ENCODE measurements at regions not wholly inside any gene's neighbourhood (a gene's known extent, or its start where the extent isn't known, plus 50 kb on each side); places are given as distances from the start of the nearest gene placed in this dataset.
"Not testable (repeated sequence)": the region's sequence is repeated elsewhere in the genome, so short reads cannot be mapped to it uniquely, and the experiment has no call there.

DNA sequence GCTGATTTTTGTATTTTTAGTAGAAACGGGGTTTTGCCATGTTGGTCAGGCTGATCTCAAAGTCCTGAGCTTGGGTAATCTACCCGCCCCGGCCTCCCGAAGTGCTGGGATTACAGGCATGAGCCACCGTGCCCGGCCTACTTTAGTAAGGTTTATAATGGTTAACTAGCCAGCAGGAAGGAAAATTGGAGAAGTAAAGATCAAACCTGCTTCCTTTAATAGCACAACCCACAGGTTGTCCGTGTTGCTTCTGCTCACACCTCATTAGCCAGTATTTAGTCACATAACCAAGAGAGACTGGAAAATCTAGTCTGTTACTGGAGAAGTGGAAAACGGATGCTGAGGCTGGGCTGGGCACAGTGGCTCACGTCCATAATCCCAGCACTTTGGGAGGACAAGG, 51.9 kb upstream of the TBL1XR1 start:
- DNase-seq = no peak

DNA sequence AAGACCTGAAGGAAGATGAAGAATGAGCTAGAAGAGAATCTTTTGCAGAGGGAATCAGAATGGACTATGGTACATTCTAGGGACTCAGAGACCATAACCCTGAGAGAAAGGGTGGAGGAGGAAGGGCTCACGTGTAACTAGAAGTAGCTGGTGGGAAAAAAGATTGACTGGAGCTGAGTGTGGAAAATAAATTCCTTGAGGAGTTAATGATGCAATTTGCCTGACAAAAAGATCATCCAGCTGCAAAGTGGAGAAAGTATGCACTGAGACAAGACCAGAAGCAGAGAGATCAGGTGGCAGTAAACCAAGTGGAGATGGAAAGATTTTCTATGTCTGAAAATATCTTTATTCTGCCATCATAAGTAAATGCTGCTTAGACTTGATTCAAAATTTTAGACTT, 52.9 kb upstream of the TBL1XR1 start:
- DNase-seq = no peak

DNA sequence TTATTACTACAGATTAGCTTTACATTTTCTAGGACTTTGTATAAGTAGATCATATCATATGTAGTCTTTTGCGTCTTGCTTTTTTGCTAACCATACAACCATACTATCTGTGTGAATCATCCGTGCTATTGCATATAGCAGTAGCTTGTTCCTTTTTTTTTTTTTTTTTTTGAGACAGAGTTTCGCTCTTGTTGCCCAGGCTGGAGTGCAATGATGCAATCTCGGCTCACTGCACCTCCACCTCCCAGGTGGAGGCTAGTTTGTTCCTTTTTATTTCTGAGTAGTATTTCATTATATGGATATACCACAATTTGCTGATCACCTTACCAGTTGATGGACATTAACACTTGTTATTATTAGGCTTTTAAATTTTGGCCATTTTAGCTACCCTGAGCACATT, 54.5 kb upstream of the TBL1XR1 start:
- DNase-seq = no peak

DNA sequence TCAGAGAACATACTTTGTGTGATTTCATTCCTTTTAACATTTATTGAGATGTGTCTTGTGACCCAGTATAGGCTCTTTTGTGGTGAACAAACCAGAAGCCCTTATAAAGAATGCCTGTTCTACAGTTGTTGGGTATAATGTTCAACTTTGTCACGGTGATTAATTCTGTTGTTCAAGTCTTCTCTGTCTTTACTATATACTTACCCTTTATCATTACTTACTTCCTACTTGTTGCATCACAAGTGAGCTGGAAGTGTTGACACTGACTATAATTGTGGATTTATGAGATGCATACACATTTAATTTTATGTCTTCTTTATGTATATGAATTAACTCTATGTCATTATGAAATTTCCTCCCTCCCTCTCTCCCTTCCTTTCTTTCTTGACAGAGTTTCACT, 59.7 kb upstream of the TBL1XR1 start:
- DNase-seq = no peak

DNA sequence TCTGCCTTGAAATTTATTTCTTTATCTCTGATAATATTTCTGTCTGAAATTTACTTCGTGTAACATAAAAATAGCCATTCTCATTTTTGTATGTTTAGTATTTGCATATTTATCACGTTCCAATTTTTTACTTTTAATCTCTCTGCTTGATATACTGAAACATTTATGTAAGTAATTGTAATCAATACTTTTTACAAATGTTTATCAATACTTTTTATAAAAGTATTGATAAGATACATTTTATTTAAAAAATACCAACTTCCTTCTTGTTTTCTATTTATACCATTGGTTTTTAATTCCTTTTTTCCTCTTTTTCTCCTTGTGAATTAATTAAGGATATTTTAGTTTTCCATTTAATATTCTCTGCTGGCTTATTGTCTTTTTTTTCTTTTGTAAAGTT, 60.3 kb upstream of the TBL1XR1 start:
- no peak for DNase-seq

DNA sequence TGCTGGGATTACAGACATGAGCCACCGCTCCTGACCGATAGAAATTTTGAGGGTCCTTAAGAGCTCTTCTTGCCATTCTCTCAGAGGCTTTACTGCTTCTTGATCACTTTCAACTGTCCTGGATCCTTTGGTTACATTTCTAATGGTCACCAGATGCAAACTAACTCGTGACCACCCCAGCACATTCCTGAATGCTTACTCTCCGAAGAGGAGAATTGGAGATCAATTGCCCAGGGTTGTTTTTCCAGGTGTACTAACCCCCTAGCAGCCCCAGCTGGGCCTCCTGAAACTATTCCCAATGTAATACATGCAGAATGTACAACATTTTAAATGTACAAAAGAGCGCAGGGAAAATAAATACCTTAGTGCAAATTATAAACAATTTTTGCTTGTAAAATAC, 65.1 kb upstream of the TBL1XR1 start:
- DNase-seq = no peak

DNA sequence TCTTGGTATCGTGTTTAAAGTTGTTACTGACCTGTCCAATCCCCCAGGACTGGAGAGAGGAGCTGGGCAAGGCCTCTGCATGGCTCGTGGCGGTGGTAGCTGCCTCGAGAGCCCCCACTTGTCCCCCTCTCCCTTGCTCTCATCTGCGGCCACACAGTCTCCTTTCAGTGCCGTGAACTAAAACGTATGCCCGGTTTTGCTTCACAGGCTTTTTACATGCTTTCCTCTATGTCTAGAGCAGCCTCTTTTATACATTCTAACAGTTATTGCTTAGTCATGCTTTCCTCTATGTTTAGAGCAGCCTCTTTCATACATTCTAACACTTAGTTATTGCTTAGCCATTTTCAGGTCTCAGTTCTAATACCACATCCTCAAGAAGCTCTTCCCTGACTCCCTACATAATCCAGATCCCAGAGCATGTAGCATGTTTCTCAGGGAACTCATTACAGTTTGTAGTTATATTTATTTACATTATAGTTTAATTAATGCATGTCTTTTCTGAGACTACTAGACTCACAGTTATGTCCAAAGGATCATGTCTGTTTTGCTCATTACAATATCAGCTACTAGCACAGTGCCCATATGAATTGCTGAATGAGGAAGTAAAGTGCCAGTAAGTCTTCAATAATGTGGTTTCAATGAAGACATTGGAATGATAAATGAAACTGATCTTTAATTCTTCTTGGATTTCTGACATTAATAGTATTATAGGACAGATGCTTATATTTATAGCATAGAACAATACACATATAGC, 66.5 kb upstream of the TBL1XR1 start:
- no peak for DNase-seq

DNA sequence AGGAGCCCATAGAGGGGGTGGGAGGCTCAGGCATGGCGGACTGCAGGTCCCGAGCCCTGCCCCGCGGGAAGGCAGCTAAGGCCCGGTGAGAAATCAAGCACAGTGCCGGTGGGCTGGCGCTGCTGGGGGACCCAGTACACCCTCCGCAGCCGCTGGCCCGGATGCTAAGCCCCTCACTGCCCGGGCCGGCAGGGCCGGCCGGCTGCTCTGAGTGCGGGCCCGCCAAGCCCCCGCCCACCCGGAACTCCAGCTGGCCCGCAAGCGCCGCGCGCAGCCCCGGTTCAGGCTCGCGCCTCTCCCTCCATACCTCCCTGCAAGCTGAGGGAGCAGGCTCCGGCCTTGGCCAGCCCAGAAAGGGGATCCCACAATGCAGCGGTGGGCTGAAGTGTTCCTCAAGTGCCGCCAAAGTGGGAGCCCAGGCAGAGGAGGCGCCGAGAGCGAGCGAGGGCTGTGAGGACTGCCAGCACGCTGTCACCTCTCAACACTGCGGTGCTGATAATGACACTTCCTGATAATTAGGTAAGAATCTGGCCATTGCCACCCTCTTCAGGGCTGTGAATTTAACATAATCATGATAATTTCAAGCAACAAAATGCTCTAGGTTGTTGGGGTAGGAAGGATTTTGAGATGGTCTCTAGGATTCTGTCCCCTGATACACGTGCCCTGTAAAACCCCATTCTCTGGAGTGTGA, 74.7 kb upstream of the TBL1XR1 start:
- DNase-seq = not testable (repeated sequence)

DNA sequence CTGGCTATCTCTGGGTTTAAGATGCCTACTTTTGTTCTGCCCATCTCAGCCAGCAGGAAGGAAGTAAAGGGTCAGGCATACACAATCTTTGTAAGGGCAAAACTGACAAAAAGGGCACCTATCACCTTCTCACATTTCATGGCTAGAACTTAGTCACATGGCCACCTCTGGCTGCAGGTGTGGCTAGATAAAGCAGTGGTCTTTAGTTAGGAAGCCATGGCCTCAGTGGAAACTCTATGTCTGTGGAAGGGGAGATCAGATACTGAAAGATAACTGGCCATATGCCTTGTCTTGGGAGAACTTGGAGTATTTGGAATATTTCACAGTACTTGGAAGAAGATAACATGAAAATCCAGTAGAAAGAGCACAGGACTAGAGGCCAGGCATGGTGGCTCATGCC, 80.7 kb upstream of the TBL1XR1 start:
- no peak for DNase-seq

DNA sequence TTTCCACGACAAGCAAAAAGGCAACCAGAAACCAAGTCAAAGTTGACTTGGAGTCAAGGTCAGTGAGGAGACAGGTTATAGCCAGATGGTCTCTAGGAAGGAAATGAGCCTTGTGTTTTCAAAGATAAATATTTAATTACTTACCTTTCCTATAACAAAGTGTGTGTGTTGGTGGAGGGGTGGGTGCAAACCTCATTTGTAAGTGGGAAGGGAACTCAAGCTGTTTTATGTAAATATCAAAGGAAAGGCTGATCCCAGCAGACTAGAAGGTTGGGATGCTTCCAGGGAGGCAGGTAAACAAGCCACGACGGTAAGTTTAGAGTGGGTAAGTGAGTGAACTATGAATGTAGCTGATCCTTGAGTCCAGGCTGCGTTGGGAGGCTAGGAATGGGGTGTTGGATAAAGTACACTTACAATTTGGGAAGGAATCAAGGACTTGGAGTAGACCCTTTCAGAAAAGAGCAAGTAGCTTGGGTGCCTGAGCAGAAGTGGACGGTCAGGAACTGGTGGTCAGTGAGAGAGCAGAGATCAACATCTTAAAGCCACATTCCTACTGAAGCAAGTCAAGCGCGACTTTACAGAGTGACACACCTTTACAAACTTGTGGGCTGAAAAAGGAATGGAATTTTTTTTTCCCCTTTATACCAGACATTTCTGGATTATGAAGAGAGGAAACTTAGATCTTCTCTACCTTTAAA, 82.0 kb upstream of the TBL1XR1 start:
- no peak for DNase-seq

DNA sequence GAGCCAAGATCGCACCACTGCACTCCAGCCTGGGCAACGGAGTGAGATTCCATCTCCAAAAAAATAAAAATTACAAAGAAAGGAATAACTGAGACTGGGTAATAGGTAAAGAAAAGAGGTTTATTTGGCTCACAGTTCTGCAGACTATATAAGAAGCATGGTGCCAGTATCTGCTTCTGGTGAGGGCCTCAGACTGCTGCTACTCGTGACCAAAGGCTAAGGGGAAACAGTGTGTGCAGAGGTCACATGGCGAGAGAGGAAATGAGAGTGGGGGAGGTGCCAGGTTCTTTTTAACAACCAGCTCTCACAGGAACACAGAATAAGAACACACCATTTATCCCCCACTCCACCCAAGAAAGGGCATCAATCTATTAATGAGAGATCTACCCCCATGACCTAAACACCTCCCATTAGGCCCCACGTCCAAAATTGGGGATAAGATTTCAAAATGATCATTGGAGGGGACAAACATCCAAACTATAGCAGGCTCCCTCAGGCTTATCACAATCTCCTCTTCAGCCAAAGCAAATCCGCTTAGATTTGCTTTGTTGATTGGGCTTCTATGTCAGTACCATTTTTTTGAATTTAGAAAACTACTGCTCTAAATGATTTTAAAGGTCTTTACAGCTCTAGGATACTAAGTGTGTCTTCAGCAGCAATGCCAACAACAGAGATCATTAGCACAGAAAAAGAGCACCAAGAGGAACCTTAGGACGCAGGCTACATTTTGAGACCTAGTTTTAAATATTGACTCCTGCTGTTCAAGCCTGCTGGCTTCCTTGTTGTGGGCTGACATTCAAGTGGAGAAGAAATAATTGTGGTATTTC, 84.2 kb upstream of the TBL1XR1 start:
- no peak for DNase-seq

DNA sequence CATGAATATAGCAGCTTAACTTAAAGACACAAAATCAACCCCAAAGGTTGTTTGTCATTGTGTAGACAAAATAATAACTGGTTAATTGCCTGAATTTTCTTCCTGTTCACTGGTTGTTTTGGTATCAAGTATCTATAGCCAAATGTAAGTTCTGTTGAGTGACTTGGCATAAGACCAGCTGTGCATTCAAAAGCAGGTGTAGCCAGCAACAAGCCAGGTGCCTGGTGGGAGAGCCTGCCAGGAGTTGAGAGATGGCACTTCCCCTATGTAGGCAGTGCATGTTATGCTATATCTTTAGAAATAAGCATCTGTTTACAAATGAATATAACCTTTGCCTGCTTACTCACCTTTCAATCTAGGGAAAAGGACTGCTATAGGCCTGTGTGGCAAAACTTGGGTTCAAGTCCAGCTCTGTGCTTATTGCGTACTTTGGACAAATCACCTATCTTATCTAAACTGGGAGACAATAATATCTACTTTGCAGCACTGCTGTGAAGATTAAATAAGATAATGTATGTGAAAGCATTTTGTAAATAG, 84.9 kb upstream of the TBL1XR1 start:
- no peak for DNase-seq

DNA sequence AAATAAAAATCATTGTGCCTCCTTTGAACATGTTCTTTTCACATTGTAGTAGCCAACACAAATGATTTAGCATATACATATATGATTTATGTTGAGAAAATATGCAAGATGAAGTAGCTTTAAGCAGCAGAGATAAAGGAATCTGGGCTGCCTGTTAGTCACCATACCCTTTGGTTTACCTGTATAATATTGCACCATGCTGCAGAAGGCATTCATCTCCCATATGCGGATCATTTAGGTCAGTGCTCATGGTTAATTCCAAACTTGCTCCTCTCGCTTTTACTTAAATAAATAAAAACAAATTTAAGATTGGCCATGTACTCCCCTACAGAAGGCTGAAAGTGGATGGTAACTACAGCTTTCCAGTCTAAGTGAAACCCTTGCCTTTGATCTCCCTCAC, 86.7 kb upstream of the TBL1XR1 start:
- DNase-seq = no peak

DNA sequence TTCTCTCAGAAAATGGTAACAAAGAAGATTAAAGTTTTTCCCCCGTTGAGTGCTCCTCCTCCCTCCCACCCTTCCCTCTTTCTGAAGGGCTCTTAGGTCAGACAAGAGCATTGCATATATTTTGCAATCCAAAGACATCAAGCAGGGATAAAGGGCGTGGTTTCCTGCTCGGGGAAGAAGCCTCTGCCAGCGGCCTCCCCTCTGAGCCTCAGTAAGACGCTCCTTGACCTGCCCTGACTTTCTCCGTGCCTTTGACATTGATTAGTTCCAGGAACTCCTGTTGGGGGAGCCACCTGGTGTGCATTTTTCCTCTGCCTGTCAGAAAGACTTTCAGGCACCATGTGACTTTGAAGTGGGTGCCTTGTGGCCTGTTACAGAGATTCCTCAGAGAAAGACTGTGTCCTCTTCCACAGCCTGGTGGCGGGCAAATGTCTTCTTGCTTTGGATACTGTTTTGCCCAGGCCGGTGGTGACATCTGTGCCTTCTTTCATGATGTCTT, 87.2 kb upstream of the TBL1XR1 start:
- peak; percentile 40 for DNase-seq

DNA sequence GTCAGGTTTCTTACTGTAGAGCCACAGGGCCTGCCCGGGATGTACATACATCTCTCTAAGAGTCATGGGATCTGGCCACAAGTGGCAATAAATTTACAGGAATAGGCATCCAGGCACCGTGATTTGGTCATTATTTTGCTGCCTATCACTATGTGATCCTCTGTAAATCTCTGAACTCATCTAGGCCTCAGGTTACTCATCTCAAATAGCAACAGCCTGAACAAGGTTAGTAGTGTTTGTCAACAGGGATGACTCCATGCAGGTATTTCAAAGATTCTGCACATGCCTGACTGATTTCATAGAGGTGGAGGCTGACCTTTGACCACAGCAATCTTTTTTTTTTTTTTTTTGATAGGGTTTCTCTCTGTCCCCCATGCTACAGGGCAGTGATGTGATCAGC, 88.8 kb upstream of the TBL1XR1 start:
- no peak for DNase-seq

DNA sequence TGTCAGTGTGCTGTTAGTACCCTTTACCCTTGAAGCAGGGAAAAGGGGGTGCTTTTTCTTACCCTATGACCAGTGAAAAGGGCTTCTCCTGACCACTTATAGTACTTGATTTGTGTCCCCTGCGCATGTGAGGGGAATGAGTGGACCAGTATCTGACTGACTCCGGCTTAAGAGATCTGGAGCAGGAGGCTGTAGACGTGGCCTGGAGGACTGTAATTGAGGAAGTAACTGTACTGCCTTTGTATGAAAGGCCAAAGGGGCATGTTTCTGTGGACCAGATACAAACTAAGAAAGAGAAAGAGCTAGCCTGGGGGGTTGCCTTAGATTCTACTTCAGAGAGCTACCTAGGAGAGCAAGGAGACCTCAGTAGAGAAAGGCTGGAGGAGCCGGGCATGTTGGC, 89.9 kb upstream of the TBL1XR1 start:
- DNase-seq = no peak

DNA sequence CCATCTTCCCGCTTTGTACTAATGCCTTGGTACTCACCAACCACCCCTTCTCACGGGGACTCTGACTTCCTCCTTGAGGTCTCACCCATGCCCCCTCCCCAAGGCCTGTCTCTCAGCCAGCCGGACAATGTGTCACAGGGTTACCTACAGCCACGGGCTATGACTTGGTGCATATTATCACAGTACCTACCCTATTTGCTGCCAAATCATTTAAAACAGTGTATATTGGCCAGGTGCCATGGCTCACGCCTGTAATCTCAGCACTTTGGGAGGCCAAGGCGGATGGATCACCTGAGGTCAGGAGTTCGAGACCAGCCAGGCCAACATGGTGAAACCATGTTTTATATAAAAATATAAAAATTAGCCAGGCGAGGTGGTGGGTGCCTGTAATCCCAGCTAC, 93.4 kb upstream of the TBL1XR1 start:
- no peak for DNase-seq

DNA sequence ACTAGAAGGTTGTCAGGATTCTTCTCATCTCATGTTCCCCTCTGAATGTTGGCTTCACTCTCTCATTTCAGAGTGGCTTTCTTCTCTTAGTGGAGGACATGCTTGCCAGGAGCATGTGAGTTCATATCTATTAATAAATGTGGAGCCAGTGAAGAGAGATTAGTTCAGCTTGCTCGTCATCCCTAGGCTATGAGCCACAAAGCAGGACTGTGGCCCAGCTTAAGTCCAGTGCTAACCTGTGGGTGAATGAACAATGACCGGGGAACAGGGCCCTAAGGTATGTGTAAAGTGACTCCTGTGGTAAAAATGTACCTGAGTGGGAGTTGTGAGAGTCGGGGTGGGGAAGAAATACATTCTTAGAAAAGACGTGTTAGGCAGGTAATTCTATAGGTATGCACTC, 96.9 kb upstream of the TBL1XR1 start:
- no peak for DNase-seq

DNA sequence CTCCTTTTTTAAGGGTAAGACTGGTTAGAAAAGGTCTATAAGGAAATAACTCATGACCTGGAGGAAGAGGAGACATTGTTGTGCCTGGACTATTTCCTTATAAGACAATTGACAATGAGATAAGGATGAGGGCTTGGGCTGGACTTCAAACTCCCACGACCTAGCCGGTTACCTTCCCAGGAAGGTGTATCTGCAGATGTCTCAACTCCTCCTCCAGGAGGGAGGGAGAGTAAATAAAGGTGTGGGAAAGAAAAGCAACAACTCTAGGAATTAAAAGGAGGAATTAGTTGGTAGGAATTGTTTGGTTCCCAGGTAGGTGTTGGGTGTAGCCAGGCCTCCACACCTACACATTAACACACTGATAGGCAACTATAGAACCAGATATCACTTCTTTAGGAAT, 97.8 kb upstream of the TBL1XR1 start:
- DNase-seq = no peak

DNA sequence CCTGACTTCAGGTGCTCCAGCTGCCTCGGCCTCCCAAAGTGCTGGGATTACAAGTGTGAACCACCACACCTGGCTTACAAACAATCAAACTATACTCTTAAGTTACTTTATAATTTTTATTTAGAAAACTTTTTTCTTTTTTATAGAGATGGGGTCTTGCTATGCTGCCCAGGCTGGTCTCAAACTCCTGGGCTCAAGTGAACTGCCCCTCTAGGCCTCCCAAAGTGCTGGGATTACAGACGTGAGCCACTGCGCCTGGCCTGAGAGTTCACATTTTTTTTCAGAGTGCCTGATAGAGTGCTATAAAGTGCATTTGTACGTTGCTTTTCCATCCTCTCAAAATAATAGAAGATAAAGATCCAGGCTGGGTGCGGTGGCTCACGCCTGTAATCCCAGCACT, 102.0 kb upstream of the TBL1XR1 start:
- no peak for DNase-seq

DNA sequence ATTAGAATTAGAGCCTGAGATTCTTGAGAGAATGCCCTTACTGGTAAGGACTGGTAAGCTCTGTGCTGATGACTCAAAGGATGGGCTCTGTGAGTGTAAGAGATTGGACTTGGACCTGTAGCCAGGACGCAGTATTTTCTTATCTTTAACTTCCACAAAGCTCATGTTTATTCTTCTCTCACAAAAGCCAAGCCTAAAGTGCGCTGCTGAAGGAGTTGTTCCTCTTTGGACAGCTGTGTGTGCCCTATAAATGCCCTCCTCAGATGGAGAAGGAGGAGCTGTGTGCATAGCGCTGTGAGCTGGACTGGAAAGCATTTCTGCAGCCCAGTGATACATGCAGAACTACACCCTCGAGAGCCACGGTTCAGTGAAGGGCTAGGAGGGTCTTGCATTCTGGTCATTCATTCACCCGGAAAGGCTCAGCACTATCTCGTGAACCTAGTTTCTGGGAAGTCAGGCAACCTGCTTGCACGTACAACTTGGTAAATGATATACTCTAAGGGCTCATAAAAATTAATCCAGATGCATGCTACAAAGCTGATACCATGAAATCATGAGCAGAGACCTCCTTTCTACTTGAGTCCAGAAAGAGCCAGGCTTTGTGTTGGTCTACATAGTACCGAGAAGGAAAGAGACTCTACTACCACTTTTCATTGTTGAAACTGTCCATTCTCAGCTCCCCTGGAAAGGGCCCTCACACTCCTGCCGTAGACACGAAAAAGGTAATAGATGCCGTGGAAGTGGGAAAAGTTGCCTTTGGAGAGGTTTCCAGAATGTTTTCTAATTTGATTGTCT, 103.0 kb upstream of the TBL1XR1 start:
- no peak for DNase-seq

DNA sequence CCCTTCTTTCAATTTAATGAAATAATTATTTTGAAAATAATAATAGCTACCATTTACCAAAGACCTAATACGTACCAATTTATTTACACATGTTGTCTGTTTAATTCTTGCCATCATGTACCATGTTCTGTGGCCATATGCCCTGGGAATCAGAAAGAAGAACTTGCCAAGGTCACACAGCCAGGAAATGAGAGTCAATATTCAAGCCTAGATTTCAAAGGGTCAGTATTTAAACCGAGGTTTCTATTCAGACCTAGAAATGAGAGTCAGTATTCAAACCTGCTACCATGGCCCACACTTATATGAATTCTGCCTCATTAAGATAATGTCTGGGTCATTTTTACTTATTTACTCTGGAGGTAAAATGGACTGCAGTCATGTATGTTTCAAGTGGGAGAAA, 103.6 kb upstream of the TBL1XR1 start:
- DNase-seq = no peak

All from stimulated activated CD4-positive, alpha-beta T cell treated with anti-CD3 and anti-CD28 coated beads, Interleukin-1b, Interleukin-23, amount 100 ng/mL, for 48 hours (primary cell).